Head of caudate nucleus (tissue), 42 donors: ENCODE measurements at regions not wholly inside any gene's neighbourhood (a gene's known extent, or its start where the extent isn't known, plus 50 kb on each side); places are given as distances from the start of the nearest gene placed in this dataset.
"Not testable (repeated sequence)": the region's sequence is repeated elsewhere in the genome, so short reads cannot be mapped to it uniquely, and the experiment has no call there.

ENCODE experiments used
- DNase-seq, 42 donors: peaks; one replicate each; pipeline versions ENCODE4 v3.0.0 to v3.0.0-alpha.2; 2020 to 2021; ENCODE audit warnings: mixed read lengths in 7 of 42
- intact Hi-C: fragments of 100-400 bp; cut with DNase I; formaldehyde crosslinking; loops from one replicate; pipeline ENCODE4 v1.15.0; 2022

GRCh38 chr5:82603033-82603987 lies 325.2 kb upstream of the RPS23 start:
- no peak for DNase-seq
- intact Hi-C loops: no loop called here

GRCh38 chr5:82601861-82602260 lies 323.7 kb upstream of the RPS23 start:
- intact Hi-C loops: no loop called here
- no peak for DNase-seq

- intact Hi-C loops: no loop called here
- DNase-seq: no peak
These were observed 322.9 kb upstream of the RPS23 start for GRCh38 chr5:82601077-82601476.

- intact Hi-C loops: no loop called here
- DNase-seq: no peak
These were observed 321.5 kb upstream of the RPS23 start for GRCh38 chr5:82599692-82600091.

- intact Hi-C loops: no loop called here
- DNase-seq: no peak
These were observed 320.9 kb upstream of the RPS23 start for GRCh38 chr5:82599030-82599429.

GRCh38 chr5:82597437-82597836 lies 319.3 kb upstream of the RPS23 start:
- intact Hi-C loops: no loop called here
- DNase-seq: no peak

GRCh38 chr5:82596451-82596850 lies 318.3 kb upstream of the RPS23 start:
- no peak for DNase-seq
- intact Hi-C loops: no loop called here

- no peak for DNase-seq
- intact Hi-C loops: no loop called here
These were observed 317.0 kb upstream of the RPS23 start for GRCh38 chr5:82595113-82595512.

GRCh38 chr5:82594097-82594496 lies 315.9 kb upstream of the RPS23 start:
- DNase-seq: no peak
- intact Hi-C loops: no loop called here

GRCh38 chr5:82593481-82593880 lies 315.3 kb upstream of the RPS23 start:
- DNase-seq: no peak
- intact Hi-C loops: no loop called here

GRCh38 chr5:82591021-82591515 lies 312.9 kb upstream of the RPS23 start:
- DNase-seq: no peak
- intact Hi-C loops: no loop called here

- DNase-seq: no peak
- intact Hi-C loops: no loop called here
These were observed 312.0 kb upstream of the RPS23 start for GRCh38 chr5:82590112-82590511.

GRCh38 chr5:82586661-82587310 lies 308.6 kb upstream of the RPS23 start:
- no peak for DNase-seq
- intact Hi-C loops: no loop called here

GRCh38 chr5:82586181-82586580 lies 308.0 kb upstream of the RPS23 start:
- DNase-seq: no peak
- intact Hi-C loops: no loop called here

- intact Hi-C loops: no loop called here
- DNase-seq: peak in 37 of 42 donors; percentile 5 to 73 (median 36)
These were observed 306.5 kb upstream of the RPS23 start for GRCh38 chr5:82584631-82585030.

- intact Hi-C loops, DNase-seq: not testable (repeated sequence)
These were observed 305.2 kb upstream of the RPS23 start for GRCh38 chr5:82583331-82583730.

GRCh38 chr5:82564963-82565362 lies 286.8 kb upstream of the RPS23 start:
- intact Hi-C loops: no loop called here
- DNase-seq: no peak

- DNase-seq: no peak
- intact Hi-C loops: no loop called here
These were observed 285.6 kb upstream of the RPS23 start for GRCh38 chr5:82563745-82564144.

- intact Hi-C loops: no loop called here
- no peak for DNase-seq
These were observed 284.6 kb upstream of the RPS23 start for GRCh38 chr5:82562696-82563240.

GRCh38 chr5:82561797-82562196 lies 283.6 kb upstream of the RPS23 start:
- intact Hi-C loops: no loop called here
- DNase-seq: peak in 2 of 42 donors; percentile 7 to 10
